ENCODE measurements at regions not wholly inside any gene's neighbourhood (a gene's known extent, or its start where the extent isn't known, plus 50 kb on each side); places are given as distances from the start of the nearest gene placed in this dataset.

GRCh38 chrX:68919707-68920106 lies 90.9 kb downstream of the EFNB1 start:
- DNase-seq = no peak

- DNase-seq = no peak
These were observed 89.4 kb downstream of the EFNB1 start for GRCh38 chrX:68918202-68918601.

- no peak for DNase-seq
These were observed 89.0 kb downstream of the EFNB1 start for GRCh38 chrX:68917799-68918198.

GRCh38 chrX:68916891-68917290 lies 88.1 kb downstream of the EFNB1 start:
- no peak for DNase-seq

DNA sequence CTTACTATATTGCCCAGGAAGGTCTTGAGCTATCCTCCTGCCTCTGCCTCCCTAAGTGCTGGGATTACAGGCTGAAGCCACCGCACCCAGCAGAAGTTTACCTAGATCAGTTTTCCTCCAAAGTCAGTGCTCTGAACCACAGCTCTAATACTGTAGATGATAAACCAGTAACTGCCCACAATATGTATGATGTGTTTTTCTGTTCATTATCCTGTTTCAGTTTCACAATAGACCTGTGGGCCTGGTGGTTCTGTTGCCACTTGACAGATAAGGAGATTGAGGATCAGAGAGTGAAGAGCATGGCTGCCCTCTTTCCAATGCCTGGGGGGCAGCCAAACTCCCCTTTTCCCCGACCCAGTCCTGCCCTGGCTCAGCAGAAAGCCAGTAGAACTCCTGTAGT lies 87.0 kb downstream of the EFNB1 start:
- DNase-seq = no peak

DNA sequence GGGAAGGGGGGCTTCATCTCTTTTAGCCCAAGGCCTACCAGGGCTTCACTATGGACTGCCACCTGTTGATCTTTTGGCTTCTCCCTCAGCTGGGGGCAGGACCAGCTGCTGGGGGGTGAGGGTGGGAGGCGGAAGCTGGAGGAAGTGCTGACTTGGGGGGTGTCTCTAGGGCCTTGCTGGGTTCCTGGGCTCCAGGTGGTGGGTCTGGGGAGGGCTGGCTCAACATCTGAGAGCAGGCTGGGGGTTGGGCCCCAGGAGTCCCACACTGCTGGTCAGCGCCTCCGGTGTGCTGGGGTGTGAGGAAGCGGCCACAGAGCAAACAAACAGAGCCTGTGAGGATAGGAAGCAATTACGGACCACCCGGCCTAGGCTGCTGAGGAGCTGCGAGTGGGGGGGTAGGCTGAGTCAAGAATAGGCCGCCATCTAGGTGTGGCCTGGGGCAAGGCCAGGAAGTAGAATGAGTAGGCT lies 85.7 kb downstream of the EFNB1 start:
- DNase-seq = no peak

GRCh38 chrX:68913249-68913547 lies 84.4 kb downstream of the EFNB1 start:
- no peak for DNase-seq

DNA sequence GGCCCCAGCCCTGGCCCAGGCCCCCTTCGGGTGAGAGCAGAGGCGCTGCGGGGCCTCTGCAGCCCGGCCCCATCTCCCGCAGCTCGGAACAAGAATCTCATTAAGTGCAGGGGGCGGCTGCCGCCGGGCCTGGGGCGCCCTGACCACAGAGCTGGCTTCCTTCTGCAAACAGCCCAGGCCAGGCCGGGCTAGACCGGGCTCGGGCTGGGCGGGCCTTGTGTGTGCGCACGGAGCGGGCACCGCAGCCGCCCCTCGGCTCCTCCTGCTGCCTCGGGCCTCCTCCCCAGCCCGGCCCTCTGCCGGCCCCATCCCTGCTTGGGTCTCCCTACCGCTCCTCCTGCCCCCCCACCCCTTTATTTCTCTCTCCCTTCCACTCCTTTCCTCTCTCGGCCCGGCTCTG lies 83.3 kb downstream of the EFNB1 start:
- DNase-seq = peak; percentile 39

- DNase-seq = no peak
These were observed 82.1 kb downstream of the EFNB1 start for GRCh38 chrX:68910731-68911428.

DNA sequence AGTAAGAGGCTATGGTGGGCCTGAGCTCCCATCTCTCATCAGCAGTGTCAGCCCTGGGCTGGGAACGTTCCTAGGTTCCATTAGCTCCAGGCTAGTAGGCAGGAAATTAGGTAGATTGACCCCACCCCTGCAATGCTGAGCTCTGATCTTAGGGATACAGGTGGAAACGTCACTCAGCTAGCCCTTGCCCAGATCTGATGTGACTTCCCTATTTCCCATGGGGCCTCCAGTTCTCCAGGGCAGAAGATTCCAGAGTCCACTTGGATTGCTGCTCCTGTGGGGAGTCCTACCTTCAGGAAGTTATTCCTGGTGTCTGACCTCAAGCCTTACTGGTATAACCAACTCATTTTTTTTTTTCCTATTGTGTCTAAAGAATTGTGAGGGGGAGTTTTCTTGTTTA lies 81.1 kb downstream of the EFNB1 start:
- DNase-seq = no peak

GRCh38 chrX:68908071-68908470 lies 79.2 kb downstream of the EFNB1 start:
- DNase-seq = no peak

DNA sequence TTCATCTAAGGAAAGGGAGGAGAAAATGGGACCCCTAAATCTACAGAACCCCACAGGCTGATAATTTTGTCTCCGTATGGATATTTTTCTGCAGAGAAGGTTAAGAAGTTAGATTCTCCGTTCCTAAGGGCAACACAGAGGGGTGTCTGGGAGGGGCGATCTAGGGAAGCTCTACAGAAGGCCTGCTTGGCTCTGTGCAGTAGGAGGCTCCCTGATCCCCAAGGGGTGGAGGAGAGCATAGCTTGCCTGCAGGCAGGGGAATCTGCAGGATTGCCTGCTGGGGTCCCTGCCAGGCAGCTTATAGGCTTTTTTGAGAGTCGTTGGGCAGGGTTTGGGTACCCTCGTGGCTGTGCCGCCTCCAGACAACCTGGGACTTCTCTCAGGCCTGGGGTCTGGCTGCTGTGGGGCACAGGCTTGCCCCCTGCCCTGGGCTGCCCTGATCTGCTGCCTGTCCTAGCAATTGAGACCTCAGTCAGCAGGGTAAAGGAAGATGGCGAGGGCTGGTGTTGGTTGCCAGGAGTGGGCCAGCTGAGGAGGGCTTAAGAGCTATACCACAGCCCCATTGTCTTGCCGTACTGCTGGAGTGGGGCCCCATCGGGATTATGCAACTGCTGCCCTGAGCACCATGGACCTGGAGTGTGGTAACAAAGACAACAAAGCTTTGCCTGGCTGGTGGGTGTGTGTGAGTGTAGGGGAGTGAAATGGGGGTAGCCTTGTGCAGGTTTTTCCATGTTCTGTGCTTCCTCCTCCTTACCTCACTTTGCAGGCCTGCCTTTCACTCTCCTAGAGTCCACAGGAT lies 74.1 kb downstream of the EFNB1 start:
- no peak for DNase-seq

GRCh38 chrX:68901519-68901918 lies 72.7 kb downstream of the EFNB1 start:
- no peak for DNase-seq

GRCh38 chrX:68898598-68898997 lies 69.8 kb downstream of the EFNB1 start:
- DNase-seq = no peak

- no peak for DNase-seq
These were observed 68.5 kb downstream of the EFNB1 start for GRCh38 chrX:68897118-68897945.

- DNase-seq = no peak
These were observed 67.8 kb downstream of the EFNB1 start for GRCh38 chrX:68896581-68896980.

GRCh38 chrX:68895778-68896177 lies 67.0 kb downstream of the EFNB1 start:
- no peak for DNase-seq

DNA sequence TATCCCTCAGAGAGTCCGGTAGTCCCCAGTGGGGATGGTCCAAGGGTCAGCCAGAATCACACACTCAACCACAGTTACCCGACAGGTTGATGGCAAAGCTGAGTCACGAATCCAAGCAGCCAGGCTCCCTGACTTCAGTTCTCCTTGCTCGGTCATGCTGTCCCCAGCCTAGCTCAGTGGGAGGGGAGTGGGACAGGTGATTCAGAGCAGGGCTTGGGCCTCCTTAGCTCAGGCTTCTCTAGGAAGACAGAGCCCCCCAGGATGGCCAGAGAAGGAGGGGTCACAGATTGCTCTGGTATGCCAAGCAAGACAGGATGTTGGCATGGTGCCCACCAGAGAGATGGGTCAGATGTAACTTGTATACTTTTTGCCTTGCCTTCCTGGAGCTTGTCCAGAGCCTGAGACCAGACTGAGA lies 66.5 kb downstream of the EFNB1 start:
- DNase-seq = peak; percentile 27

GRCh38 chrX:68894513-68895340 lies 65.9 kb downstream of the EFNB1 start:
- peak; percentile 20 for DNase-seq

DNA sequence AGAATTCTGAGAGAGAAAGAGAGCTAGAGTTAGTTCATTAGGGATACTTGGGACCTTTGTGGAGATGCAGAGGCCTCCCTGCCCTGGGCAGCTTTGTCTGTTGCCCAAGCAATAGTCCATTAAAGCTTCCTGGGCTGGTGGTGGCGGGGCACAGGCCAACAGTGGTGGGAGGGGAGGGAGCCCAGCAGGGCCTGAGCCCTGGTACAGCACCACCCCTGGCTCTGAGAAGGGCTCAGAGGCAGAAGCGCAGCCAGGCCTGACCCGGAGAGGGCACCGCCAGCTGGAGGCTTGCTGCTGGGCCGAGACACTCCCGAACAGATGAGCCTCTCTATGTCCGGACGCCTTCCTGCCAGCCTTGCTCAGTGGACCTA lies 65.3 kb downstream of the EFNB1 start:
- no peak for DNase-seq

DNA sequence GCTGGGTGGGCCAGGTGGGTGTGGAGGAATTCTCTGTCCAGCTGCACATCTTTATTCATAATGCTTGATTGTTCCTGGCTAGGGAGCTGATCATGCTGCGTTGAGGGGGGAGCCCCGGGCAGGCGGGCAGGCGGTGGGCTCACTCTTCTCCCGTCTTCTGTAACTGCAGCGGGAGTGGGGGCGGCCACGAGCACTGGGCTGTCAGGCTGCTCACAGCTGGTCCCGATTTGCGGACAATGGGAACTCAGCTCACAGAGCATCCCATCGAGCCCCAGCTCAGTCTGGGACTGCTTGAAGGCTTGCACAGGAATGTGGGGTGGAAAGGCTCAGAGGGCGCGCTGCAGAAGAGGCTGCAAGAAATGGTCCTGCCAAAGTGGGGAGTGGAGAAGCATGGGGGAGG lies 63.8 kb downstream of the EFNB1 start:
- DNase-seq = no peak

- no peak for DNase-seq
These were observed 63.3 kb downstream of the EFNB1 start for GRCh38 chrX:68892134-68892533.

All from fibroblast of skin of back (primary cell).